Common myeloid progenitor, CD34-positive (primary cell): ENCODE measurements at regions not wholly inside any gene's neighbourhood (a gene's known extent, or its start where the extent isn't known, plus 50 kb on each side); places are given as distances from the start of the nearest gene placed in this dataset.
"Not testable (repeated sequence)": the region's sequence is repeated elsewhere in the genome, so short reads cannot be mapped to it uniquely, and the experiment has no call there.

Source experiments
- CTCF ChIA-PET: fragments of 350-600 bp; sonication (Branson Sonifier 250); formaldehyde crosslinking; loops from one replicate; lab custom pipeline; 2021; ENCODE audit warnings: antibody characterized with exemption; lab: Charles Lee
- POLR2A ChIA-PET: fragments of 350-600 bp; sonication (Branson Sonifier 250); formaldehyde crosslinking; loops from one replicate; lab custom pipeline; 2021; ENCODE audit warnings: antibody characterized with exemption; lab: Charles Lee
- DNase-seq, 3 donors: peaks; one replicate each; pipeline versions ENCODE4 v3.0.0 to v3.0.0-alpha.2; 2013
- H3K27ac ChIP-seq, 2 experiments: 1 replicate in 1 of 2; 2 replicates in 1 of 2; pipeline ENCODE4 v1.7.0; 2013; ENCODE audit warnings: inconsistent platforms in 2 of 2, low read length in 2 of 2, mild to moderate bottlenecking in 2 of 2, low read depth in 1 of 2, moderate library complexity in 1 of 2; ENCODE audit not compliant: severe bottlenecking in 2 of 2, insufficient read depth in 1 of 2, poor library complexity in 1 of 2
- H3K27me3 ChIP-seq, 5 experiments: replicated peaks in 2 of 5; 1 replicate in 3 of 5; 2 replicates in 2 of 5; pipeline versions ENCODE4 v1.6.1 to v1.7.0; 2013; ENCODE audit warnings: low read length in 4 of 5, mild to moderate bottlenecking in 2 of 5, moderate library complexity in 2 of 5, inconsistent platforms in 1 of 5; ENCODE audit not compliant: insufficient read depth in 5 of 5, control insufficient read depth in 4 of 5
- H3K36me3 ChIP-seq, 4 experiments: 1 replicate in 2 of 4; 2 replicates in 2 of 4; pipeline versions ENCODE4 v1.6.1 to v1.7.0; 2013; ENCODE audit warnings: low read length in 3 of 4, control low read depth in 1 of 4, mild to moderate bottlenecking in 1 of 4; ENCODE audit not compliant: control insufficient read depth in 4 of 4, insufficient read depth in 4 of 4
- H3K4me1 ChIP-seq, 4 experiments: 1 replicate in 3 of 4; 2 replicates in 1 of 4; pipeline versions ENCODE4 v1.6.1 to v1.7.1; 2013; ENCODE audit warnings: low read length in 3 of 4, mild to moderate bottlenecking in 3 of 4, control low read depth in 1 of 4, inconsistent platforms in 1 of 4, moderate library complexity in 1 of 4; ENCODE audit not compliant: control insufficient read depth in 4 of 4, insufficient read depth in 4 of 4; ENCODE audit errors: control extremely low read depth in 1 of 4
- H3K4me3 ChIP-seq, 7 experiments: 1 replicate in 4 of 7; 2 replicates in 3 of 7; pipeline versions ENCODE4 v1.5.1 to v1.7.0; 2013; ENCODE audit warnings: mild to moderate bottlenecking in 7 of 7, low read length in 6 of 7, moderate library complexity in 6 of 7, inconsistent platforms in 2 of 7, low read depth in 2 of 7, control low read depth in 1 of 7; ENCODE audit not compliant: insufficient read depth in 4 of 7, control insufficient read depth in 1 of 7; ENCODE audit errors: extremely low read depth in 1 of 7
- H3K9me3 ChIP-seq, 5 experiments: 1 replicate in 4 of 5; 2 replicates in 1 of 5; pipeline versions ENCODE4 v1.6.1 to v1.7.1; 2013; ENCODE audit warnings: low read length in 4 of 5, mild to moderate bottlenecking in 2 of 5, inconsistent platforms in 1 of 5, low read depth in 1 of 5, moderate library complexity in 1 of 5; ENCODE audit not compliant: control insufficient read depth in 4 of 5, insufficient read depth in 2 of 5; ENCODE audit errors: control extremely low read depth in 1 of 5
- WGBS: methylation state at CpG from one replicate; pipeline ENCODE4 v1.1.5; 2013; ENCODE audit not compliant: insufficient coverage; 5-methylcytosine and 5-hydroxymethylcytosine counted together

GRCh38 chr6:164947164-164947563 lies 362.2 kb downstream of the C6orf118 start:
- POLR2A ChIA-PET, result no interaction called here
- no peaks in the 10 kb centered on the region for H3K9me3 ChIP-seq
- CTCF ChIA-PET, result no interaction called here
- H3K27ac ChIP-seq, result no peak overlapping the region
- no peak for DNase-seq
- no peaks in the 10 kb centered on the region for H3K36me3 ChIP-seq
- WGBS, result 90% methylated on average over 5 of the region's 8 CpGs
- no peaks in the 10 kb centered on the region for H3K4me1 ChIP-seq
- H3K4me3 ChIP-seq, result no peak overlapping the region
- no peaks in the 10 kb centered on the region for H3K27me3 ChIP-seq

GRCh38 chr6:164942271-164942670 lies 367.1 kb downstream of the C6orf118 start:
- H3K36me3 ChIP-seq, result no peaks in the 10 kb centered on the region
- H3K4me1 ChIP-seq, result no peaks in the 10 kb centered on the region
- DNase-seq, result no peak
- H3K27ac ChIP-seq, result no peak overlapping the region
- no peaks in the 10 kb centered on the region for H3K9me3 ChIP-seq
- CTCF ChIA-PET, result no interaction called here
- no peak overlapping the region for H3K4me3 ChIP-seq
- H3K27me3 ChIP-seq, result no peaks in the 10 kb centered on the region
- POLR2A ChIA-PET, result no interaction called here
- WGBS, result 63% methylated on average over 1 of the region's 1 CpG

- H3K27ac ChIP-seq, H3K9me3 ChIP-seq, POLR2A ChIA-PET, DNase-seq, H3K27me3 ChIP-seq, CTCF ChIA-PET, H3K4me3 ChIP-seq, H3K36me3 ChIP-seq, H3K4me1 ChIP-seq: not testable (repeated sequence)
- WGBS, result over 99% methylated on average over 21 of the region's 28 CpGs
Measured at GRCh38 chr6:164933238-164933794, 376.1 kb downstream of the C6orf118 start.

GRCh38 chr6:164929408-164929977 lies 379.9 kb downstream of the C6orf118 start:
- no peaks in the 10 kb centered on the region for H3K27me3 ChIP-seq
- no peak overlapping the region for H3K4me3 ChIP-seq
- H3K27ac ChIP-seq, result no peak overlapping the region
- CTCF ChIA-PET, result interaction anchor here (1.0 to 1.1 kb wide), 2 partner anchors 19 to 36 kb away, joined by 3 read pairs; no protein-coding TSS in a partner anchor
- POLR2A ChIA-PET, result no interaction called here
- no peaks in the 10 kb centered on the region for H3K36me3 ChIP-seq
- H3K4me1 ChIP-seq, result no peaks in the 10 kb centered on the region
- 94% methylated on average over 13 of the region's 13 CpGs for WGBS
- no peak for DNase-seq
- H3K9me3 ChIP-seq, result no peaks in the 10 kb centered on the region

- Histone ChIP-seq H3K27me3 (no peaks in the 10 kb centered on the region), H3K4me1 (no peaks in the 10 kb centered on the region), H3K27ac (no peak overlapping the region), H3K9me3 (no peaks in the 10 kb centered on the region), H3K36me3 (no peaks in the 10 kb centered on the region), H3K4me3 (no peak overlapping the region)
- no peak for DNase-seq
- POLR2A ChIA-PET, result no interaction called here
- WGBS, result 94% methylated on average over 4 of the region's 8 CpGs
- CTCF ChIA-PET, result interaction anchor here (1.0 to 1.3 kb wide), 3 partner anchors 9 to 36 kb away, joined by 3 to 4 read pairs (median 3); no protein-coding TSS in a partner anchor
Measured at GRCh38 chr6:164928728-164929407, 380.5 kb downstream of the C6orf118 start.

- Histone ChIP-seq H3K27me3 (no peaks in the 10 kb centered on the region), H3K4me3 (no peak overlapping the region), H3K9me3 (no peaks in the 10 kb centered on the region), H3K36me3 (no peaks in the 10 kb centered on the region), H3K27ac (no peak overlapping the region), H3K4me1 (no peaks in the 10 kb centered on the region)
- ChIA-PET POLR2A (no interaction called here), CTCF (interaction anchor here (1.0 to 1.3 kb wide), 3 partner anchors 9 to 1770 kb away, joined by 3 to 4 read pairs (median 3); no protein-coding TSS in a partner anchor)
- WGBS, result 91% methylated on average over 14 of the region's 17 CpGs
- DNase-seq, result no peak
Measured at GRCh38 chr6:164928057-164928727, 381.2 kb downstream of the C6orf118 start.
